PC-3 (cell line): ENCODE measurements at regions not wholly inside any gene's neighbourhood (a gene's known extent, or its start where the extent isn't known, plus 50 kb on each side); places are given as distances from the start of the nearest gene placed in this dataset.

ENCODE experiments used
- ATAC-seq: fragments of 200-7000 bp; cut with Tn5 transposase; 2 replicates; pipeline ENCODE4 v1.9.1; 2020; ENCODE audit warnings: mild to moderate bottlenecking, moderate library complexity
- BruUV-seq: library from RNA; stranded (reverse); fragments of 400-500 nt; replicated peaks from 2 replicates; lab custom pipeline; 2021; lab: Mats Ljungman, UMichigan
- CTCF ChIA-PET: fragments of 300-600 bp; sonication (Branson Sonifier 250); formaldehyde crosslinking; loops from one replicate; lab custom pipeline; 2022; ENCODE audit warnings: antibody characterized with exemption; lab: Charles Lee
- POLR2A ChIA-PET: fragments of 300-600 bp; sonication (Branson Sonifier 250); formaldehyde crosslinking; loops from one replicate; lab custom pipeline; 2022; ENCODE audit warnings: antibody characterized with exemption; ENCODE audit not compliant: unreplicated experiment; lab: Charles Lee
- DNase-seq: peaks from one replicate; pipeline ENCODE4 v3.0.0-alpha.2; 2015
- H2AFZ ChIP-seq: fragments of 300-600 bp; sonication (generic); 2 replicates; pipeline ENCODE4 v1.6.0; 2016; ENCODE audit warnings: antibody characterized with exemption, low read length
- H3F3A ChIP-seq: fragments of 300-600 bp; sonication (generic); one replicate; pipeline ENCODE4 v1.6.0; 2017; ENCODE audit warnings: antibody characterized with exemption, low read length, control low read depth, mild to moderate bottlenecking; ENCODE audit not compliant: unreplicated experiment
- H3K27ac ChIP-seq: fragments of 300-600 bp; sonication (generic); 2 replicates; pipeline ENCODE4 v1.5.1; 2016; ENCODE audit warnings: mild to moderate bottlenecking, low read length
- H3K27me3 ChIP-seq: fragments of 300-600 bp; sonication (generic); 2 replicates; pipeline ENCODE4 v1.6.1; 2016; ENCODE audit warnings: low read length, mixed read lengths
- H3K36me3 ChIP-seq: fragments of 300-600 bp; sonication (generic); 2 replicates; pipeline ENCODE4 v1.6.1; 2016; ENCODE audit warnings: low read depth, mixed run types, low read length, mixed read lengths
- H3K4me1 ChIP-seq: fragments of 300-600 bp; sonication (generic); 2 replicates; pipeline ENCODE4 v1.5.1; 2016; ENCODE audit warnings: low read length; ENCODE audit not compliant: insufficient read depth
- H3K4me2 ChIP-seq: fragments of 300-600 bp; sonication (generic); 2 replicates; pipeline ENCODE4 v1.6.0; 2016; ENCODE audit warnings: low read length
- H3K4me3 ChIP-seq: fragments of 300-600 bp; sonication (generic); 2 replicates; pipeline ENCODE4 v1.5.1; 2016; ENCODE audit warnings: mild to moderate bottlenecking, low read length, mixed read lengths
- H3K79me2 ChIP-seq: fragments of 300-600 bp; sonication (generic); 2 replicates; pipeline ENCODE4 v1.6.1; 2017; ENCODE audit warnings: low read length, mixed read lengths
- H3K9ac ChIP-seq: fragments of 300-600 bp; sonication (generic); 2 replicates; pipeline ENCODE4 v1.6.0; 2016; ENCODE audit warnings: mild to moderate bottlenecking, low read length
- H3K9me2 ChIP-seq: fragments of 300-600 bp; sonication (generic); replicated peaks from 2 replicates; pipeline ENCODE4 v1.6.1; 2016; ENCODE audit warnings: mixed run types, low read length, mixed read lengths
- H3K9me3 ChIP-seq: fragments of 300-600 bp; sonication (generic); 2 replicates; pipeline ENCODE4 v1.6.1; 2016; ENCODE audit warnings: low read length, mixed read lengths
- H4K20me1 ChIP-seq: fragments of 300-600 bp; sonication (generic); 2 replicates; pipeline ENCODE4 v1.6.1; 2016; ENCODE audit warnings: low read length, mixed read lengths
- EZH2 ChIP-seq: fragments of 300-600 bp; sonication (generic); IDR thresholded peaks from one replicate; pipeline ENCODE4 v1.6.1; 2017; ENCODE audit warnings: antibody characterized with exemption, mild to moderate bottlenecking, low read length; ENCODE audit not compliant: unreplicated experiment
- EZH2phosphoT487 ChIP-seq: fragments of 300-600 bp; sonication (generic); IDR thresholded peaks from 2 replicates; pipeline ENCODE4 v1.6.1; 2018; ENCODE audit warnings: mild to moderate bottlenecking, antibody characterized with exemption, low read length, borderline replicate concordance
- intact Hi-C: fragments of 100-400 bp; cut with micrococcal nuclease; formaldehyde crosslinking; loops from 2 replicates; pipeline ENCODE4 v1.9.0; 2023
- TF ChIP-seq, protein P1 (sequence below): fragments of 300-600 bp; sonication (generic); conservative IDR thresholded peaks from 2 replicates; pipeline ENCODE4 v1.5.1; 2017; ENCODE audit warnings: antibody characterized with exemption, low read depth, mild to moderate bottlenecking, low read length

DNA sequence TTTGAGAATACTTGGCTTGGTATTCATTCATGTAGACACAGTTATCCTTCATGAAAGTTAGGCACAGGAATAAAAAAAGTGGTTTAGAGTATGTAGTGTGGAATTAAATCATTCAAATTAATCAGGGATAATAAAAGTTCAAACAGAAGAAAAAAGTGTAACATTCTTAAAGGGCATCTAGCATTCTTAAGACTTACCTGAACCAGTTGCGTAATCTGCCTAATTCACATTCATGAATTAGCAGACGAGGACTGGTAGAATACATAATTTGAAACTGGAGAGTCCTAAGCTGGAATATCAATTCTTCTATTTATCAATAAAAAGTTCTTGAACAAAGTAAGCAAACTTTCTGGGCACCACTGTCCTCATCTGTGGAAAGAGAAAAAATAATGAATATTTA lies 157.0 kb upstream of the DEPDC1 start:
- TF ChIP-seq EZH2 (no peak), EZH2phosphoT487 (no peak)
- TF ChIP-seq, protein P1, sequence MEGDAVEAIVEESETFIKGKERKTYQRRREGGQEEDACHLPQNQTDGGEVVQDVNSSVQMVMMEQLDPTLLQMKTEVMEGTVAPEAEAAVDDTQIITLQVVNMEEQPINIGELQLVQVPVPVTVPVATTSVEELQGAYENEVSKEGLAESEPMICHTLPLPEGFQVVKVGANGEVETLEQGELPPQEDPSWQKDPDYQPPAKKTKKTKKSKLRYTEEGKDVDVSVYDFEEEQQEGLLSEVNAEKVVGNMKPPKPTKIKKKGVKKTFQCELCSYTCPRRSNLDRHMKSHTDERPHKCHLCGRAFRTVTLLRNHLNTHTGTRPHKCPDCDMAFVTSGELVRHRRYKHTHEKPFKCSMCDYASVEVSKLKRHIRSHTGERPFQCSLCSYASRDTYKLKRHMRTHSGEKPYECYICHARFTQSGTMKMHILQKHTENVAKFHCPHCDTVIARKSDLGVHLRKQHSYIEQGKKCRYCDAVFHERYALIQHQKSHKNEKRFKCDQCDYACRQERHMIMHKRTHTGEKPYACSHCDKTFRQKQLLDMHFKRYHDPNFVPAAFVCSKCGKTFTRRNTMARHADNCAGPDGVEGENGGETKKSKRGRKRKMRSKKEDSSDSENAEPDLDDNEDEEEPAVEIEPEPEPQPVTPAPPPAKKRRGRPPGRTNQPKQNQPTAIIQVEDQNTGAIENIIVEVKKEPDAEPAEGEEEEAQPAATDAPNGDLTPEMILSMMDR, result no peak
- CTCF ChIA-PET, result no interaction called here

DNA sequence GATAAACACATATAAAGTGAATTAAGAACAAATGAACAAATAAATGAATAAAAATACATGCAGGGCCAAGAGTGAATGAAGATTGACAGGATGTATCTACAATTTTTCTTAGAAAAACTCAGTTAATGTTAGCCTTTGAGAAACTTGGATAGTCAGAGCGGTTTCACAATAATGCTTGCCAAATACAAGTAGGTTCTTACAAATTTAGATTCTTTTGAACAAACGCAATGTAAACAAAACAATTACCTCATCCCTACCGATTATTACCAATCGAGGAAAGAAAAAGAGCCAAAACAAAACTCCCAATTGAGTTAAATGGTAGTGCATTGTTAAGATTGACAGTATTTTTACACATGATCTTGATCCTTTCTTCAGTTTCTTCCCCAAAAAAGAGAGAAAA lies 176.9 kb upstream of the DEPDC1 start:
- no peaks in the 10 kb centered on the region for H3K4me1 ChIP-seq
- BruUV-seq, result no TSS peak
- H3K9me3 ChIP-seq, result no peaks in the 10 kb centered on the region
- H3K9me2 ChIP-seq, result no peaks in the 10 kb centered on the region
- ChIA-PET CTCF (no interaction called here), POLR2A (no interaction called here)
- H3K4me3 ChIP-seq, result no peak overlapping the region
- H3K36me3 ChIP-seq, result no peaks in the 10 kb centered on the region
- ATAC-seq, result no peak
- TF ChIP-seq EZH2 (no peak), EZH2phosphoT487 (no peak)
- TF ChIP-seq, protein P1, result no peak
- no peak overlapping the region for H2AFZ ChIP-seq
- intact Hi-C loops, result no loop called here
- H4K20me1 ChIP-seq, result no peaks in the 10 kb centered on the region
- no peak overlapping the region for H3K9ac ChIP-seq
- peaks cover 34% of the 10 kb centered on the region for H3K27me3 ChIP-seq
- H3K27ac ChIP-seq, result no peak overlapping the region
- H3F3A ChIP-seq, result no peaks in the 10 kb centered on the region
- H3K4me2 ChIP-seq, result no peak overlapping the region
- no peak for DNase-seq
- H3K79me2 ChIP-seq, result no peaks in the 10 kb centered on the region

More for the DNA sequence above, 157.0 kb upstream of the DEPDC1 start:
- Histone ChIP-seq H3K27me3 (peaks cover 38% of the 10 kb centered on the region), H3K36me3 (no peaks in the 10 kb centered on the region), H4K20me1 (no peaks in the 10 kb centered on the region), H3K4me2 (no peak overlapping the region), H3K79me2 (no peaks in the 10 kb centered on the region), H2AFZ (no peak overlapping the region), H3F3A (no peaks in the 10 kb centered on the region), H3K9me2 (no peaks in the 10 kb centered on the region), H3K27ac (no peak overlapping the region), H3K4me3 (no peak overlapping the region), H3K9ac (no peak overlapping the region), H3K4me1 (no peaks in the 10 kb centered on the region), H3K9me3 (no peaks in the 10 kb centered on the region)
- no peak for DNase-seq
- POLR2A ChIA-PET, result no interaction called here
- intact Hi-C loops, result no loop called here
- no peak for ATAC-seq
- BruUV-seq, result no TSS peak

DNA sequence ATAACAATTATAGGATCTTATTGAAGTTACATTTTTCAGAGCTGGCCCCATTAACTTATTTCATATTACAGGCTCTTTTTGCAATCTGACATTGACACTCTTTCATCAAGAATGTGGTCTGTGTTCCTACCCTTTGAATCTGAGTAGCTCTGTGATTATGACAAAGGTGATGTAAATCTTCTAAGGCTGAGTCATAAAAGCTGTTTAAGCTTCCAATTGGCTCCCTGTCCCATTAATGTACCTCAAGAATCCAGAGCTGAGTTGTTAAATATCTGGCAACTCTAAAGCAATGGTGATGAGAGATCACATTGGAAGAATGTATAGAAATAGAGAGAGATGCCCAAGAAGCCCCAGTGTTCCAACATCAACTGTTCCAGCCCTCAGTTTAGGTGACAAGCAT lies 178.5 kb upstream of the DEPDC1 start:
- POLR2A ChIA-PET, result no interaction called here
- CTCF ChIA-PET, result no interaction called here

More for the DNA sequence above, 178.5 kb upstream of the DEPDC1 start:
- TF ChIP-seq, protein P1, result no peak
- TF ChIP-seq EZH2, result no peak
- no peak for TF ChIP-seq EZH2phosphoT487
- Histone ChIP-seq H3K9ac (no peak overlapping the region), H2AFZ (no peak overlapping the region), H3K9me3 (no peaks in the 10 kb centered on the region), H3K4me1 (no peaks in the 10 kb centered on the region), H3K36me3 (no peaks in the 10 kb centered on the region), H4K20me1 (no peaks in the 10 kb centered on the region), H3K27ac (no peak overlapping the region), H3K4me2 (no peak overlapping the region), H3K27me3 (peaks cover 46% of the 10 kb centered on the region), H3K79me2 (no peaks in the 10 kb centered on the region), H3K9me2 (no peaks in the 10 kb centered on the region), H3K4me3 (no peak overlapping the region), H3F3A (no peaks in the 10 kb centered on the region)
- DNase-seq (peak; percentile 26), ATAC-seq (no peak)
- intact Hi-C loops, result no loop called here
- no TSS peak for BruUV-seq
